Neuronal stem cell (in vitro differentiated cells): ENCODE measurements at regions not wholly inside any gene's neighbourhood (a gene's known extent, or its start where the extent isn't known, plus 50 kb on each side); places are given as distances from the start of the nearest gene placed in this dataset.

ENCODE experiments used
- DNase-seq: peaks from one replicate; pipeline ENCODE4 v3.0.0-alpha.2; 2013; ENCODE audit warnings: low spot score
- H2AFZ ChIP-seq: one replicate; pipeline ENCODE4 v1.6.1; 2013; ENCODE audit warnings: mild to moderate bottlenecking, low read length, inconsistent platforms
- H2AK5ac ChIP-seq: 2 replicates; pipeline ENCODE4 v1.6.1; 2013; ENCODE audit warnings: low read depth, mild to moderate bottlenecking, inconsistent platforms, low read length, moderate library complexity, mixed read lengths
- H2BK120ac ChIP-seq: 2 replicates; pipeline ENCODE4 v1.6.1; 2013; ENCODE audit warnings: low read depth, mild to moderate bottlenecking, inconsistent platforms, low read length, moderate library complexity, mixed read lengths
- H2BK12ac ChIP-seq: one replicate; pipeline ENCODE4 v1.6.1; 2013; ENCODE audit warnings: low read length, inconsistent platforms
- H2BK15ac ChIP-seq: 2 replicates; pipeline ENCODE4 v1.6.1; 2013; ENCODE audit warnings: mild to moderate bottlenecking, low read length, inconsistent platforms, mixed read lengths
- H2BK5ac ChIP-seq: one replicate; pipeline ENCODE4 v1.6.1; 2013; ENCODE audit warnings: inconsistent platforms, mild to moderate bottlenecking, low read length, moderate library complexity
- H3K14ac ChIP-seq: one replicate; pipeline ENCODE4 v1.6.1; 2013; ENCODE audit warnings: low read length, inconsistent platforms
- H3K18ac ChIP-seq: 2 replicates; pipeline ENCODE4 v1.6.1; 2013; ENCODE audit warnings: low read length, inconsistent platforms
- H3K23ac ChIP-seq: 2 replicates; pipeline ENCODE4 v1.6.1; 2013; ENCODE audit warnings: low read depth, mild to moderate bottlenecking, mixed read lengths, low read length, inconsistent platforms; ENCODE audit not compliant: poor library complexity
- H3K27ac ChIP-seq: replicated peaks from 3 replicates; pipeline ENCODE4 v1.5.1; 2013; ENCODE audit warnings: low read length, inconsistent platforms
- H3K27me3 ChIP-seq, 3 experiments: 2 replicates each; pipeline ENCODE4 v1.6.1; 2013; ENCODE audit warnings: low read length in 3 of 3, mild to moderate bottlenecking in 2 of 3, inconsistent platforms in 1 of 3, low read depth in 1 of 3, mixed read lengths in 1 of 3, moderate library complexity in 1 of 3; ENCODE audit not compliant: control insufficient read depth in 3 of 3, insufficient read depth in 3 of 3
- H3K36me3 ChIP-seq, 2 donors: replicated peaks in 1 of 2; 2 replicates each; pipeline ENCODE4 v1.6.1; 2013; ENCODE audit warnings: low read length in 2 of 2; ENCODE audit not compliant: control insufficient read depth in 2 of 2, insufficient read depth in 2 of 2
- H3K4ac ChIP-seq: 2 replicates; pipeline ENCODE4 v1.6.1; 2013; ENCODE audit warnings: inconsistent platforms, mild to moderate bottlenecking, low read length, moderate library complexity
- H3K4me1 ChIP-seq, 2 donors: 1 replicate in 1 of 2; 2 replicates in 1 of 2; pipeline ENCODE4 v1.6.1; 2013; ENCODE audit warnings: low read length in 2 of 2, low read depth in 1 of 2; ENCODE audit not compliant: control insufficient read depth in 2 of 2, insufficient read depth in 1 of 2
- H3K4me2 ChIP-seq: one replicate; pipeline ENCODE4 v1.6.1; 2013; ENCODE audit warnings: mild to moderate bottlenecking, low read length, inconsistent platforms; ENCODE audit not compliant: insufficient read depth, poor library complexity, severe bottlenecking
- H3K4me3 ChIP-seq, 2 donors: 2 replicates each; pipeline ENCODE4 v1.5.1; 2013; ENCODE audit warnings: low read length in 2 of 2, mild to moderate bottlenecking in 2 of 2, inconsistent platforms in 1 of 2, moderate library complexity in 1 of 2
- H3K79me1 ChIP-seq: one replicate; pipeline ENCODE4 v1.6.1; 2013; ENCODE audit warnings: low read depth, mild to moderate bottlenecking, inconsistent platforms, low read length, moderate library complexity
- H3K9ac ChIP-seq: one replicate; pipeline ENCODE4 v1.6.1; 2013; ENCODE audit warnings: mild to moderate bottlenecking, low read depth, low read length, inconsistent platforms; ENCODE audit not compliant: poor library complexity
- H3K9me3 ChIP-seq, 2 donors: replicated peaks in 1 of 2; 2 replicates each; pipeline versions ENCODE3 to v1.6.1; 2013; ENCODE audit warnings: low read length in 2 of 2, mild to moderate bottlenecking in 2 of 2, inconsistent platforms in 1 of 2, low read depth in 1 of 2, mixed read lengths in 1 of 2, moderate library complexity in 1 of 2; ENCODE audit not compliant: control insufficient read depth in 2 of 2, insufficient read depth in 1 of 2
- H4K8ac ChIP-seq: one replicate; pipeline ENCODE4 v1.6.1; 2013; ENCODE audit warnings: low read depth, mild to moderate bottlenecking, inconsistent platforms, low read length, moderate library complexity
- H4K91ac ChIP-seq: one replicate; pipeline ENCODE4 v1.6.1; 2013; ENCODE audit warnings: low read length, low read depth, mild to moderate bottlenecking, inconsistent platforms; ENCODE audit not compliant: poor library complexity
- WGBS, 2 donors: extraction: QIAGEN DNeasy Blood & Tissue Kit; methylation state at CpG; one replicate each; pipeline ENCODE4 v1.1.7; 2013; ENCODE audit warnings: missing lambda C conversion rate in 2 of 2, mixed read lengths in 1 of 2; ENCODE audit not compliant: insufficient read length in 2 of 2, insufficient replicate concordance in 1 of 2; ENCODE audit errors: extremely low coverage in 2 of 2; 5-methylcytosine and 5-hydroxymethylcytosine counted together

- Histone ChIP-seq H4K91ac (no peak overlapping the region), H3K9ac (no peak overlapping the region), H3K4me1 (peaks cover 0 to 5% of the 10 kb centered on the region in 2 donors), H2AFZ (no peak overlapping the region), H3K4me3 (no peak overlapping the region), H2BK15ac (no peak overlapping the region), H3K36me3 (no peaks in the 10 kb centered on the region), H3K23ac (no peak overlapping the region), H3K14ac (no peak overlapping the region), H2BK120ac (no peak overlapping the region), H3K9me3 (no peaks in the 10 kb centered on the region), H3K4ac (no peak overlapping the region), H4K8ac (no peak overlapping the region), H2AK5ac (no peak overlapping the region), H3K18ac (no peak overlapping the region), H3K79me1 (no peaks in the 10 kb centered on the region), H2BK5ac (no peak overlapping the region), H2BK12ac (no peak overlapping the region), H3K4me2 (no peak overlapping the region), H3K27ac (no peak overlapping the region), H3K27me3 (no peaks in the 10 kb centered on the region)
- WGBS, 2 donors, result no CpG with 5 or more reads among the region's 5 CpGs
- DNase-seq, result no peak
Measured at GRCh38 chr2:40043641-40044040, 264.6 kb upstream of the THUMPD2 start.

- Histone ChIP-seq H2AFZ (no peak overlapping the region), H3K9ac (no peak overlapping the region), H3K9me3 (no peaks in the 10 kb centered on the region), H3K18ac (no peak overlapping the region), H2BK15ac (no peak overlapping the region), H2BK5ac (no peak overlapping the region), H3K79me1 (no peaks in the 10 kb centered on the region), H3K14ac (no peak overlapping the region), H4K8ac (no peak overlapping the region), H3K27ac (no peak overlapping the region), H3K4me2 (no peak overlapping the region), H3K23ac (no peak overlapping the region), H3K36me3 (no peaks in the 10 kb centered on the region), H3K27me3 (no peaks in the 10 kb centered on the region), H3K4me3 (no peak overlapping the region), H3K4me1 (peaks cover 0 to 5% of the 10 kb centered on the region in 2 donors), H3K4ac (no peak overlapping the region), H4K91ac (no peak overlapping the region), H2BK12ac (no peak overlapping the region), H2AK5ac (no peak overlapping the region), H2BK120ac (no peak overlapping the region)
- no peak for DNase-seq
- WGBS, 2 donors, result no CpG with 5 or more reads among the region's 4 CpGs
Measured at GRCh38 chr2:40043191-40043590, 264.1 kb upstream of the THUMPD2 start.

- no peak overlapping the region for H3K9ac ChIP-seq
- no peaks in the 10 kb centered on the region for H3K79me1 ChIP-seq
- H3K27me3 ChIP-seq, result no peaks in the 10 kb centered on the region
- no peak overlapping the region for H4K91ac ChIP-seq
- no peak overlapping the region for H4K8ac ChIP-seq
- no peak for DNase-seq
- H3K4ac ChIP-seq, result no peak overlapping the region
- peaks cover 0 to 5% of the 10 kb centered on the region in 2 donors for H3K4me1 ChIP-seq
- no peak overlapping the region for H2BK5ac ChIP-seq
- H3K36me3 ChIP-seq, result no peaks in the 10 kb centered on the region
- no peak overlapping the region for H3K23ac ChIP-seq
- no peak overlapping the region for H3K18ac ChIP-seq
- H2BK12ac ChIP-seq, result no peak overlapping the region
- H3K4me2 ChIP-seq, result no peak overlapping the region
- H2AFZ ChIP-seq, result no peak overlapping the region
- no peak overlapping the region for H3K14ac ChIP-seq
- H2AK5ac ChIP-seq, result no peak overlapping the region
- H3K27ac ChIP-seq, result no peak overlapping the region
- H2BK120ac ChIP-seq, result no peak overlapping the region
- no CpG with 5 or more reads among the region's 6 CpGs for WGBS, 2 donors
- H3K4me3 ChIP-seq, result no peak overlapping the region
- H3K9me3 ChIP-seq, result no peaks in the 10 kb centered on the region
- no peak overlapping the region for H2BK15ac ChIP-seq
Measured at GRCh38 chr2:40041422-40042382, 262.6 kb upstream of the THUMPD2 start.

- Histone ChIP-seq H3K27me3 (no peaks in the 10 kb centered on the region), H2BK5ac (no peak overlapping the region), H2AFZ (no peak overlapping the region), H3K4ac (no peak overlapping the region), H3K4me2 (no peak overlapping the region), H2BK12ac (no peak overlapping the region), H2BK15ac (no peak overlapping the region), H3K36me3 (no peaks in the 10 kb centered on the region), H3K4me3 (no peak overlapping the region), H4K91ac (no peak overlapping the region), H3K4me1 (peaks cover 0 to 5% of the 10 kb centered on the region in 2 donors), H3K27ac (no peak overlapping the region), H3K9ac (no peak overlapping the region), H3K9me3 (peaks cover 2 to 3% of the 10 kb centered on the region in 2 donors), H3K23ac (no peak overlapping the region), H3K79me1 (no peaks in the 10 kb centered on the region), H3K14ac (no peak overlapping the region), H4K8ac (no peak overlapping the region), H2BK120ac (no peak overlapping the region), H2AK5ac (no peak overlapping the region), H3K18ac (no peak overlapping the region)
- no peak for DNase-seq
Measured at GRCh38 chr2:40039549-40039948, 260.5 kb upstream of the THUMPD2 start.
